Fibroblast of pulmonary artery (primary cell): ENCODE measurements at regions not wholly inside any gene's neighbourhood (a gene's known extent, or its start where the extent isn't known, plus 50 kb on each side); places are given as distances from the start of the nearest gene placed in this dataset.

Experiments
- DNase-seq: peaks from one replicate; pipeline ENCODE4 v3.0.0-alpha.2; 2010; ENCODE audit warnings: low read depth
- H3K4me3 ChIP-seq: replicated peaks from 2 replicates; pipeline ENCODE4 v1.5.1; 2011; ENCODE audit warnings: low read depth, mild to moderate bottlenecking, control low read depth, low read length, moderate library complexity
- CTCF ChIP-seq: IDR thresholded peaks from 2 replicates; pipeline ENCODE4 v1.5.1; 2011; ENCODE audit warnings: mild to moderate bottlenecking, control low read depth, low read length, inconsistent platforms; ENCODE audit errors: missing control alignments

DNA sequence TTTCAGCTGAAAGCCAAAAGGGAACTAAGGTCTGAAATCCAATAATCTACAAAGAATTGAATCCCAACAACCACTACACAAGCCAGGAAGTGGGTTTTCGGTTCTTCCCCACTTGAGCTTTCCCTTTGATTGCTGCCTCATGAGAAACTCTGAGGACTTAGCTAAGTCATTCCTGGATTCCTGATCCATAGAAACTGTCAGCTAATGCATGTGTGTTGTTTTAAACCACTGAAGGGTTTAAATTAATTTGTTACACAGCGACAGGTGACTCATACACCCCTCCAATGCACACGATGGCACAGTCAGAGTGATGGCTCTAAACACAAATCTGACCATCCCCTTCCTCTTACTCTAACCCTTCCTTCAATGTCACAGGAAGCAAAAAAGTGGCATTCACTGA lies 282.9 kb downstream of the RAB28 start:
- no peak overlapping the region for H3K4me3 ChIP-seq
- DNase-seq: no peak
- TF ChIP-seq CTCF: no peak

DNA sequence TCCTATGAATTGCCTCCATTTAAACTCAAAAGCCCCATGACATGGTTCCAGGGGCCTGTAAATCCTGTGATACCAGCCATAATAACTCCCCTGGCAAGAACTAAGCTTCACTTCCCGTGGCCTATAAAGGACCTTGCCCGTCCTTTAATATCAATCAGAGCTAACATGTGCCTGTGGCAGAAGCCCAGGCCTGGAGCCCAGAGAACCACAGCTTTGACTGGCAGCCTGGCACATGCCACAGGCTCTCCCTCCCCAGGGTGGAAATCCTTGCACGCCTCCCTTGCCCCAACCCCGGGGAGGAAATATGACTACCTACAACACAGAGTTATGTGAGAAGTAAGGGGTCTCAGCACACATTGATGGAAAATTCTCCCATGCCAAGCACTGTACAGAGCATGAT lies 287.4 kb downstream of the RAB28 start:
- TF ChIP-seq CTCF: no peak

GRCh38 chr4:13193662-13194061 lies 290.5 kb downstream of the RAB28 start:
- DNase-seq: no peak
- H3K4me3 ChIP-seq: no peak overlapping the region
- TF ChIP-seq CTCF: no peak

More for the DNA sequence above, 287.4 kb downstream of the RAB28 start:
- DNase-seq: no peak
- H3K4me3 ChIP-seq: no peak overlapping the region

DNA sequence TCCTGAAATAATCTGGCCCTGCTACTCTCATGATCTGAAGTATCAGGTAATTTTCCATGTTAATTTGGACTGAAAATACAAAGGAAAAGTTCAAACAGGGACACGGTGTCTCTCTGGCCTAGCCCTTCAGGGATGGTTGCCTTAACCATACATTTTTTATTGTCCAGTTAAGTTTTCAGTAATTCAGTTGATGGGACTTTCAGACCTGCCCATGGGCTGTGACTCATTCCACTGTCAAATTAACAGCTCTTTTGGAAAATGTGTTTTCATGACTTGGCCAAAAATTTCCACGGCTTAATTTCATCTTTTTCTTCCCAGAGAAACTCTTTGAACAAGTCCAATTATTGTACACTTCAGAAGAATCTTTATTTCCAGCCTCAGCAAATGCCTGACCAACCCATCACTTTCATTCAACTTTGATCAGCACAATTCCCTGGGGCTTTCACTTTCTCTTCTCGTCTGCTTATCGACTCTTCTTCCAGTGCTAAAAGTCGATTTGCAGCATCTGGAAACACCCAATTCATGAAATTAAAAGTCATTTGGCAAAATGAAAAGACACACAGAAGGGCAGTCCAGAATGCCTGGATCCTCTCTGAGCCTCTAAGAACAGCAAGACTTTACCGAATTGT lies 293.9 kb downstream of the RAB28 start:
- TF ChIP-seq CTCF: no peak
- no peak overlapping the region for H3K4me3 ChIP-seq
- DNase-seq: no peak

- DNase-seq: no peak
- TF ChIP-seq CTCF: no peak
- H3K4me3 ChIP-seq: no peak overlapping the region
Observed at GRCh38 chr4:13184199-13184598, 299.9 kb downstream of the RAB28 start.

DNA sequence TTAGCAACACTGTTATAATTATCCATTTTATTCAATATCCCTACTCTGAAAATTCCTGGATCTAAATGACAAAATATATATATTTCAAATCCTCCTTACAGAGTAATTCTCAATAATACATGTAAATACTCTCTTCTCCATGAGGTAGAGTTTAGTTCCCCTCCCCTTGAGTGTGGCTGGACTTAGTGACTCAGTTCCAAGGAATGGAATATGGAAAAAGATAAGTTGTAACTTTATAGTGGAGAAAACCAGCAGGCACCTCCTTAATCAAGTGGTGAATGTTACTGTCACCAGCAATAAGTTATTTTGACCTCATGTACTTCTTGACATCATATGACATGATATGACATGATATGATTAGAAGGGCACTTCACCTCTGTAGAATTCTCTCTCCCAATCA lies 302.0 kb downstream of the RAB28 start:
- H3K4me3 ChIP-seq: no peak overlapping the region
- no peak for TF ChIP-seq CTCF
- no peak for DNase-seq

GRCh38 chr4:13181681-13182080 lies 302.5 kb downstream of the RAB28 start:
- H3K4me3 ChIP-seq: no peak overlapping the region
- no peak for TF ChIP-seq CTCF
- no peak for DNase-seq
